ENCODE measurements at regions not wholly inside any gene's neighbourhood (a gene's known extent, or its start where the extent isn't known, plus 50 kb on each side); places are given as distances from the start of the nearest gene placed in this dataset.
A peak's percentile ranks its signal among the peaks of the same experiment; 100 is the strongest.

DNA sequence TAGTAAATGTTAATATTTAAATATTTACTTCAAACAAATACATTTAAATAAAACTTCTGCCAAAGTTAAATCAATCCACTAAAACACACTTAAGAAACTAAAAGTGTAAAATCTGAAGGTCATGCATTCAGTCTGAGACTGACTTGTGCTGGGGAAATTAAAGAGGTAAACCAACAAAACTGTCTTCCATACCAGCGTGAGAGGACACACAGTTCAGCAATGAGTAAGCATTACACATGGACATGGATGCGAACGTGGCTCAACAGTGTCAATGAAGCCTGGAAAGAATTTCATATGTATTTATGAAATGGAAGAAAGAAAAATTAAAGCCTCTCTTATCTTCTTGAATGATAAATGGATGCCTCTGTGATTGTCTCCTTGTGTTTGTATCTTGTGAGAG is 1052.3 kb downstream of the AACS start:
- no peak for DNase-seq
- H3K27me3 ChIP-seq (ENCODE audit: insufficient read depth, low read depth): no peaks in the 10 kb centered on the region
- CTCF ChIA-PET: interaction anchor here (0.6 kb wide), 1 partner anchor 1362 kb away, joined by 6 read pairs; no protein-coding TSS in a partner anchor
- no peak overlapping the region for H3K4me3 ChIP-seq
- intact Hi-C loops (cut with micrococcal nuclease; ENCODE audit: unreplicated experiment): no loop called here
- H2AFZ ChIP-seq: no peak overlapping the region
- H4K20me1 ChIP-seq (ENCODE audit: insufficient read depth): no peaks in the 10 kb centered on the region
- POLR2A ChIA-PET (ENCODE audit: unreplicated experiment): no interaction called here
- no peaks in the 10 kb centered on the region for H3K9me3 ChIP-seq (ENCODE audit: insufficient read depth, low read depth)
- H3K9me2 ChIP-seq (ENCODE audit: insufficient read depth): no peaks in the 10 kb centered on the region
- TF ChIP-seq, protein P1, sequence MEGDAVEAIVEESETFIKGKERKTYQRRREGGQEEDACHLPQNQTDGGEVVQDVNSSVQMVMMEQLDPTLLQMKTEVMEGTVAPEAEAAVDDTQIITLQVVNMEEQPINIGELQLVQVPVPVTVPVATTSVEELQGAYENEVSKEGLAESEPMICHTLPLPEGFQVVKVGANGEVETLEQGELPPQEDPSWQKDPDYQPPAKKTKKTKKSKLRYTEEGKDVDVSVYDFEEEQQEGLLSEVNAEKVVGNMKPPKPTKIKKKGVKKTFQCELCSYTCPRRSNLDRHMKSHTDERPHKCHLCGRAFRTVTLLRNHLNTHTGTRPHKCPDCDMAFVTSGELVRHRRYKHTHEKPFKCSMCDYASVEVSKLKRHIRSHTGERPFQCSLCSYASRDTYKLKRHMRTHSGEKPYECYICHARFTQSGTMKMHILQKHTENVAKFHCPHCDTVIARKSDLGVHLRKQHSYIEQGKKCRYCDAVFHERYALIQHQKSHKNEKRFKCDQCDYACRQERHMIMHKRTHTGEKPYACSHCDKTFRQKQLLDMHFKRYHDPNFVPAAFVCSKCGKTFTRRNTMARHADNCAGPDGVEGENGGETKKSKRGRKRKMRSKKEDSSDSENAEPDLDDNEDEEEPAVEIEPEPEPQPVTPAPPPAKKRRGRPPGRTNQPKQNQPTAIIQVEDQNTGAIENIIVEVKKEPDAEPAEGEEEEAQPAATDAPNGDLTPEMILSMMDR (conservative IDR thresholded peaks at IDR 0.05): no peak
- no peak for TF ChIP-seq EZH2 (IDR thresholded peaks at IDR 0.05; ENCODE audit: low read depth)
- H3K4me2 ChIP-seq: no peak overlapping the region
- H3K36me3 ChIP-seq (ENCODE audit: low read depth): no peaks in the 10 kb centered on the region
- no peak overlapping the region for H3K27ac ChIP-seq
- no peaks in the 10 kb centered on the region for H3K79me2 ChIP-seq (ENCODE audit: low read depth)
- no peaks in the 10 kb centered on the region for H3F3A ChIP-seq (ENCODE audit: insufficient read depth, low read depth)
- no peaks in the 10 kb centered on the region for H3K4me1 ChIP-seq (replicated peaks; ENCODE audit: insufficient read depth)
- no TSS peak for BruUV-seq (replicated peaks)

DNA sequence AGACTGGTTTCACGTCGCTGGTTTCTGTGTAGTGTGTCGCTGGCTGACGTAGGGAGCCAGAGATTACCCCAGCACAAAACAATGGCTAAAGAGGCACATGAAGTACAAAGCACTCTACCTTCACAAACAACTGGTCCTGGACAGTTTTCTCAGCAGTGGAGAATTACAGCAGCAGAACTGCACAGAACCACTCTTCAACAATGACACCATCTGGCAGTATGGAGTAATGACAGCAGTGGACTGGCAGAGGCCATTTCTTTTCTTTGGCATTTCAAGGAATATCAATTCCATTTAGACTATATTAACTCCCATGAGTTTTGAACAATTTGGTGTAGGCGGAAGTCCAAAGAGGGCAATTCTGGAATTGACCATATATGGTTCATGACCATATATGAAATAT is 1074.1 kb downstream of the AACS start:
- intact Hi-C loops (cut with micrococcal nuclease; ENCODE audit: unreplicated experiment): no loop called here
- BruUV-seq (replicated peaks): no TSS peak

DNA sequence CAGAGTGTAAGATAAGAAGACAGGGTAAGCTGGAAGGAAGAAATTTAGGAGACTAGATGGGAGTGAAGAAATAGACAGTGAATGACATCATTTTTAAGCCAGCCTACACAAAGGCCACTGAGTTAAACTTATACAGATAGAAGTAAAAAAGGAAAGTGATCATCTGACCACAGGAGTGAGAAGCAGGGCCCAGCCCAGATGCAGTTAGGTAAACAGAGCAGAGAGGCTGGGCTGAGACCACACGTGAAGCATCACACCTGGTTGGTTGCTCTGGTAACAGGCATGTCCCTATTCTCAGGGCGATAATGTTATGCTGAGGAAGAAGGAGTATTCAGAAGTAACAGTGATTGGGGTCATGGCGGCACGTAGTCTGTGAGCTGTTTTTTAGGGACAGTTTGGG is 1079.4 kb downstream of the AACS start:
- Histone ChIP-seq H3K9me3 (ENCODE audit: insufficient read depth, low read depth) (no peaks in the 10 kb centered on the region), H3K27ac (no peak overlapping the region), H3K27me3 (ENCODE audit: insufficient read depth, low read depth) (no peaks in the 10 kb centered on the region), H4K20me1 (ENCODE audit: insufficient read depth) (no peaks in the 10 kb centered on the region), H3K9me2 (ENCODE audit: insufficient read depth) (no peaks in the 10 kb centered on the region), H3K4me2 (no peak overlapping the region), H3K36me3 (ENCODE audit: low read depth) (no peaks in the 10 kb centered on the region), H3F3A (ENCODE audit: insufficient read depth, low read depth) (no peaks in the 10 kb centered on the region), H3K79me2 (ENCODE audit: low read depth) (no peaks in the 10 kb centered on the region), H3K4me1 (replicated peaks; ENCODE audit: insufficient read depth) (no peaks in the 10 kb centered on the region), H3K4me3 (no peak overlapping the region), H2AFZ (no peak overlapping the region)
- no TSS peak for BruUV-seq (replicated peaks)
- TF ChIP-seq EZH2 (IDR thresholded peaks at IDR 0.05; ENCODE audit: low read depth): no peak
- TF ChIP-seq, protein P1 (conservative IDR thresholded peaks at IDR 0.05): no peak
- CTCF ChIA-PET: no interaction called here
- POLR2A ChIA-PET (ENCODE audit: unreplicated experiment): no interaction called here
- intact Hi-C loops (cut with micrococcal nuclease; ENCODE audit: unreplicated experiment): no loop called here
- no peak for DNase-seq

More for the DNA sequence above, 1074.1 kb downstream of the AACS start:
- Histone ChIP-seq H3K9me3 (ENCODE audit: insufficient read depth, low read depth) (peaks cover 5% of the 10 kb centered on the region; the same call in 1 of the 2 replicates), H3K27me3 (ENCODE audit: insufficient read depth, low read depth) (no peaks in the 10 kb centered on the region), H3K4me2 (no peak overlapping the region), H2AFZ (no peak overlapping the region), H3K36me3 (ENCODE audit: low read depth) (no peaks in the 10 kb centered on the region), H3K79me2 (ENCODE audit: low read depth) (no peaks in the 10 kb centered on the region), H3K9me2 (ENCODE audit: insufficient read depth) (no peaks in the 10 kb centered on the region), H4K20me1 (ENCODE audit: insufficient read depth) (no peaks in the 10 kb centered on the region), H3K4me3 (no peak overlapping the region), H3F3A (ENCODE audit: insufficient read depth, low read depth) (no peaks in the 10 kb centered on the region), H3K4me1 (replicated peaks; ENCODE audit: insufficient read depth) (no peaks in the 10 kb centered on the region), H3K27ac (no peak overlapping the region)
- CTCF ChIA-PET: no interaction called here
- DNase-seq: no peak
- no peak for TF ChIP-seq EZH2 (IDR thresholded peaks at IDR 0.05; ENCODE audit: low read depth)
- TF ChIP-seq, protein P1 (conservative IDR thresholded peaks at IDR 0.05): peak; percentile 24; the same call in 1 of the 2 replicates
- POLR2A ChIA-PET (ENCODE audit: unreplicated experiment): no interaction called here
